IPS DF 4.7 (cell line): ENCODE measurements at regions not wholly inside any gene's neighbourhood (a gene's known extent, or its start where the extent isn't known, plus 50 kb on each side); places are given as distances from the start of the nearest gene placed in this dataset.

ENCODE experiments used
- DNase-seq: peaks from one replicate; pipeline ENCODE4 v3.0.0-alpha.2; 2013; ENCODE audit warnings: low spot score; ENCODE audit errors: extremely low read depth

GRCh38 chr2:348361-348916 lies 60.5 kb upstream of the ALKAL2 start:
- no peak for DNase-seq

- DNase-seq, result no peak
Measured at GRCh38 chr2:344811-345210, 56.9 kb upstream of the ALKAL2 start.

DNA sequence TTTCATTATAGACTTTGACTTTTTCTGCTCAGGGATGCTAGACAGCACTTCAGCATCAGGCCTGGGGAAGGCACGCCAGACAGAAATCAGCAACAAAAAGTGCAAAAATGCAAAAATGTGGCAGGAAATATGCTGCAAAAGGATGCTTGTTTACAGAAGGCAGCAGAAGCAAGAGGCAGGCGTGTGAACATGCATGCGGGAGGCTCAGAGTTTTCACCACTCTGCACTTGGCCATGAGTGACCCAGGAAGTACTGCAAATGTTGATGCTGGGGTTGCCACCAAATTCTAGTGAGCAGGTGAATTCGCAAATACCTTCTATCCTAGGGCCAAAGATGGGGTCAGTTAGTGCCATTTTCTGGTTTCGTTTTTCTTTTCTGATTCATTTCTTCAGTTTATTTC lies 55.5 kb upstream of the ALKAL2 start:
- no peak for DNase-seq

- no peak for DNase-seq
Measured at GRCh38 chr2:341912-342311, 54.0 kb upstream of the ALKAL2 start.

DNA sequence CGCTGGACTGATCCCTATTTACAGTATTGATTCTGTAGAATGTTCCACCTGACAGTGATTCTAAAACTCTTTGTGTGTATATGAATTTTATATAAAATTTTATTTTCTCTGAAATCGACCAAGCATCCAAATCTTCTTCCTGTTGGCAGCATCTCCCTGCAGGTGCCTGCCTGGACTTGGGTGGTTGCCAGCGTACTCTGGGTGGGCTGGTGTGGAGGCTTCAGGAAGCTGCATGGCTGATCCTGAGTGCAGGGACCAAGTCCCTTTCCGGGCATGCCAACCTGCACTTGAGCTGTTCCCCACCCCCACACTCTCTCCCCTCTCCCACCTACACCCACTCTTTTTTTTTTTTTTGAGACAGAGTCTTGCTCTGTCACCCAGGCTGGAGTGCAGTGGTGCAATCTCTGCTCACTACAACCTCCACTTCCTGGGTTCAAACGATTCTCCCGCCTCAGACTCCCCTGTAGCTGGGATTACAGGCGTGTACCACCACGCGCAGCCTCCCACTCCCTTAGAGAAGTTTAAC lies 53.2 kb upstream of the ALKAL2 start:
- no peak for DNase-seq
